GM19372 (cell line): ENCODE measurements at regions not wholly inside any gene's neighbourhood (a gene's known extent, or its start where the extent isn't known, plus 50 kb on each side); places are given as distances from the start of the nearest gene placed in this dataset.
"Not testable (repeated sequence)": the region's sequence is repeated elsewhere in the genome, so short reads cannot be mapped to it uniquely, and the experiment has no call there.

Source experiments
- ATAC-seq: cut with Tn5 transposase; IDR thresholded peaks from one replicate; pipeline ENCODE4 v1.9.1; 2021; ENCODE audit warnings: mild to moderate bottlenecking, low read depth, moderate library complexity; ENCODE audit not compliant: unreplicated experiment

DNA sequence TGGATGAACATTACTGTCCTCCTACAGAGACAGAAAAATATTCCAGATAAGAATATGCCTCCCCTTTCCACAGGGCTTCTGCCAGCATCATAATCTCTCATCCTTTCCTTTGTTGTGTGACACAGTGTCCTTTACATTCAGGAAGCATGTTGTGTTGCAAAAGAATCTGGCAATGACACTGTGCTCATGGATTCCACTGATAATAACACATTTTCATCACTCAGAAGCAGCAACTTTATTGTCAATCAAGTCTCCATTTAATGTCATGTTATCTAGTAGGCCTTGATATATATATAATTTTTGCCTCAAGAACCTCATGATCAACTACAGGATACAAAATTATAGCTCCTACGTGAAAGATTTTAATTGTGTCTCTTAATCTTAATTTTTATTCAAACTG, 833.9 kb downstream of the FSTL5 start:
- ATAC-seq = no peak

DNA sequence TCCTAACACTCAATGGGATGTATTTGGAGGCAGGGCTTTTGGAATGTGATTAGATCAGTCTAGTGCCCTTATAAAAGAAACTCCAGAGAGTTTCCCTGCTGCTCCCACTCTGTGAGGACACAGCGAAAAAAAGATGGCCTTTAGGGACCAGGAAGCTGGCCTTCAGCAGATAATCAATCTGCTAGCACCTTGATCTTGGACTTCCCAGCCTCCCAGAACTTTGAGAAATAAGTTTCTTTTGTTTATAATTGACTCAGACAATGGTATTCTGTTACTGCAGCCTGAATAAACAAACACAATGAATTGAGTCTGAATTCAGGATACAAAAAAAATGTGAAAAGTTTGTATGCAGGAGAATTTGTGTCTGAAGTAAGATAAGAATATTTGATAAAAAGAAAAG, 842.1 kb downstream of the FSTL5 start:
- ATAC-seq = no peak

DNA sequence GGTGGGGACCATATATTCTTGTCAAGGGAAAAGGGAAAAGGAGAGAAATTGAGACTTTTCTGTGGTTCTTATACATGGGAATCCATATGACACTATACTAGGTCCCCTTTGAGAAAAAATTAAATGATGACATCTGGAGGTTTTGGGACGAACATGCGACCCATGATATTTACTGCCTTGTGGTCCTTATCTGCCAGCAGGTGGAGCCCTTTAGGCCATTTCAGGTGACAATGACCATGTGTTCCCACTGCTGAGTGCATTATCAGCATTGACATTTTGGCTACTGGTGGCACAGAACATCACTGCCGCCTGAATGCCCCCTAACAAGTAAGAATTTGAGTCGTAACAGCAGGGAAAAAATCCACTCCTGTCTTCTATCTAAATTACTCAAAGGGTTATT, 843.4 kb downstream of the FSTL5 start:
- no peak for ATAC-seq

DNA sequence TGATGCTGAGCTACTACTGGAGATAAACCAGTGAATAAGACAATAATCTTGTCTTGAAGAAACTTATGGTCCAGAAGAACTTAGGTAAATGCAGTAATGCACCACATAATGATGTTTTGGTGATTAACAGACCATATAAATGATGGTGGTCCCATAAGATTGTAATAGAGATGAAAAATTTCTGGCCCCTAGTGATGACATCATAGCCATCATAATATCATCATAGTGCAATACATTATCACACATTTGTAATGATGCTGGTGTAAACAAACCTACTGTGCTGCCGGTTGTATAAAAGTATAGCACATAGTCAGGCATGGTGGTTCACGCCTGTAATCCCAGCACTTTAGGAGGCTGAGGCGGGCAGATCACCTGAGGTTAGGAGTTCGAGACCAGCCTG, 846.8 kb downstream of the FSTL5 start:
- no peak for ATAC-seq

DNA sequence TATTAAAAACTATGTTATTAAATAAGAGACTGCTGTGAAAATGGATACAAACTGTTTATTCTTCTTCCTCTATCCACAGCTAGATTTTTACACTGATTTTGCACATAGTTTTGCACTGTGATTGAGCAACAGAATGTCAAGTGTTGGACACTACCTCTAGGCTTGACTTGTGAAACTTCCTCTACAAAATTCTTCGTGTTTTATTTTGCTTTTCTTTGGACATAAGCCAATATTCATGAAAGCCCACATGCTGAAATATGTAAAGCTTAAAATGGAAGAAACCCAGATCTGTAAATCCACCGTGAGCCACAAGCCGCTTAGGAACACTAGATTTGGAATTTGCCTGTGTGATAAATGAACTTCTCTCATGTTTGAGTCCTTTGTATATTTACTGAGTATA, 849.4 kb downstream of the FSTL5 start:
- ATAC-seq = no peak

DNA sequence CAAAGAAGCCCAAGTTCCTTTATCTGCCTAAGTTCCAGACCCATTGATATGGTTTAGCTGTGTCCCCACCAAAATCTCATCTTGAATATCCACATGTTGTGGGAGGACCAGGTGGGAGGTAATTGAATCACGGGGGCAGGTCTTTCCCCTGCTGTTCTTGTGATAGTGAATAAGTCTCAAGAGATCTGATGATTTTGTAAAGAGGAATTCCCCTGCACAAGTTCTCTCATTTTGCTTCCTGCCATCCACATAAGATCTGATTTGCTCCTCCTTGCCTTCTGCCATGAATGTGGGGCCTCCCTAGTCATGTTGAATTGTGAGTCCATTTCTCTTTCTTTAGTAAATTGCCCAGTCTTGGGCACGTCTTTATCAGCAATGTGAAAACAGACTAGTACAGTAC, 860.2 kb downstream of the FSTL5 start:
- no peak for ATAC-seq

DNA sequence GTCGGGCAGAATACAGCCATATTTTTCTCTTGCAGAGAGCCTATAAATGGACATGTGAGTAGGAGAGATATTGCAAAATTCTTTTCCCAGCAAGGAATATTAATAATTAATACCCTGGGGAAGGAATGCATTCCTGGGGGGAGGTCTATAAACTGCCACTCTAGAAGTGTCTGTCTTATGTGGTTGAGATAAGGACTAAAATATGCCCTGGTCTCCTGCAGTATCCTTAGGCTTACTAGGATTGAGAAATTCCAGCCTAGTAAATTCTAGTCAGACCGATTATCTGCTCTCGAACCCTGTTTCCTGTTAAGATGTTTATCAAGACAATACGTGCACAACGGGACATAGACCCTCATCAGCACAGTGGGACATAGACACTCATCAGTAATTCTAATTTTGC, 872.6 kb downstream of the FSTL5 start:
- no peak for ATAC-seq

DNA sequence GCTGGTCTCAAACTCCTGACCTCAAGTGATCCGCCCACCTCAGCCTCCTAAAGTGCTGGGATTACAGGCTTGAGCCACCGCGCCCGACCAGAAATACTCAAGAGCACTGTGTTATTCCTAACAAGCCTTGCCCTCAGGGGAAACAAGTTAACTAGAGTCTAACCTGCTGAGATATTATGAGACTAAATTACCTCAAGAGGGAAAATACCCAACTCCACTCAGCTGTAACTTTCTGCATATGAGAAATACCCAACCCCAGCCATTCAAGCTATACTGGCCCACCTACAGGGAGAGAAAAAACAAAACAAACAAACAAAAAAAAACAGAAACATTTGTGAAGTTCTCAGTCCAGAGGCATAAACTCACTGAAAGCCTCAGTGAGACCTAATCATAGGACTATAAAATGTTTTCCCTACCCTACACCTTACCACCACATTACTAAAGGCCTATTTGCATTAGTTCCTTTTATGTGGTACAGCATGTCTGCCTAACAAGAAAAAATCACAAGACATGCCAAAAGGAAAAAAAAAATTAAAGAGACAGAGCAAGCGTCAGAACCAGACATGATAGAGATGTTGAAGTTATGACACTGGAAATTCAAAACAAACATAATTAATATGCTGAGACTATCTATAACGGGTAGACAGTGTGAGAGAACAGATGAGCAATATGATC, 876.0 kb downstream of the FSTL5 start:
- ATAC-seq = no peak

DNA sequence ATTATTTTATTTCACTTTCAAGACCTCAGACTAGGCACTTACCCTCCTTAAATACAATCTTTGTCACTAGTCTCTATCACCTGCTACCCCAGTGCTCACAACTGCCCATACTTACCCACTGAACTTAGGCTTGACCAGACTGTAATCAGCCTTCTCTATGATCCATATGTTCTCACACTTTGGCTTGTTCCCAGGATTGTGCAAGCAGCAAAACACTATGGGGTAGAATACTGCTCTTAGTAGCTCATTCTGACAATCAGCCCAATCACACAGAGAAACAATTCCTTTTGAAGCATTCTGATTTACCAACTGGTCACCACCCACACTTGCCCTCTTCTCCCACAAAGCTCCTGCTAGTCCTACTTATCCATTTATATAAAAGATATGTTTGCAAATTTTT, 878.3 kb downstream of the FSTL5 start:
- ATAC-seq = no peak

DNA sequence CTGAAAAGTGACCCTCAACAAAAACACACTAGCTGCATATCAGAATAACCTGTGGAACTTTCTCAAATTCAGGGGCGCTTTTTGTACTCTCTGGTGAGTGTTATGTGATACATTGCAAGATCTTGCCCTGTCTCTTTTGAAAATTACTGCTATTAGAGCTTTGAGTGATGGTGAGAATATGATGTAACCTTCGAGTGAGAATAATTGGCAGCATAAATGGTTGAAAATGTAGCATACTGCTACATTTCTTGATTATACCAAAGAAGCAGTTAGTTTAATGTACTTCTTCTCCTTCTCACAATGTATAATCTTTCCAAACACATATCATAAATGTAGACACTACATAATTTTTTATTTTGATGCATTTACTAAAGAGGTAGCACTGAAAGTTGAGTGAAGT, 882.9 kb downstream of the FSTL5 start:
- ATAC-seq = no peak

DNA sequence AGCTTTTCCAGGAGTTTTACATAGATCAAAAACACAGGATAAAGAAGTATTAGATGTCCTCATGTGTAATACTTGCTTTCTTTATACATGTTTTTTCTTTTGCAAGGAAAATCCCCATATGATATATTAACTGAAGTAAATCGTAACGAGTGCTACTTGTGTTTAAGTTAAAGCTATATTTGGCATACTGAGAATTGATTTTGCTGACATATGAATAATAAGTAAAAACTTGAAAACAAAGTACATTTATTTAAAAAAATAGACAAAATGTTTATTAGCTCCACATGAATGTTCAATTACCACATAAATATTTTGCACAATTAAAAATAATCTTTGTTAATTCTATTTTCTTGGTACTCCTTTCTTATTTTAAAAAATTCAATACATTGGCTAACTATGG, 884.7 kb downstream of the FSTL5 start:
- ATAC-seq = no peak

DNA sequence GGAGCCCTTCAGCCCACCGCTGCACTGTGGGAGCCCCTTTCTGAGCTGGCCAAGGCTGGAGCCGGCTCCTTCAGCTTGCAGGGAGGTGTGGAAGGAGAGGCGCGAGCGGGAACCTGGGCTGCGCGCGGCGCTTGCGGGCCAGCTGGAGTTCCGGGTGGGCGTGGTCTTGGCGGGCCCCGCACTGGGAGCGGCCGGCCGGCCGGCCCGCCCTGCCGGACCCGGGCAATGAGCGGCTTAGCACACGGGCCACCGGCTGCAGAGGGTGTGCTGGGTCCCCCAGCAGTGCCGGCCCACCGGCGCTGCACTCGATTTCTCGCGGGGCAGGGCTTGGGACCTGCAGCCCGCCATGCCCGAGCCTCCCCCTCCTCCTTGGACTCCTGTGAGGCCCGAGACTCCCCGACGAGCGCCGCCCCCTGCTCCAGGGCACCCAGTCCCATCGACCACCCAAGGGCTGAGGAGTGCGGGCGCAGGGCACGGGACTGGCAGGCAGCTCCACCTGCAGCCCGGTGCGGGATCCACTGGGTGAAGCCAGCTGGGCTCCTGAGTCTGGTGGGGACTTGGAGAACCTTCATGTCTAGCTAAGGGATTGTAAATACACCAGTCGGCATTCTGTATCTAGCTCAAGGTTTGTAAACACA, 886.5 kb downstream of the FSTL5 start:
- not testable (repeated sequence) for ATAC-seq

DNA sequence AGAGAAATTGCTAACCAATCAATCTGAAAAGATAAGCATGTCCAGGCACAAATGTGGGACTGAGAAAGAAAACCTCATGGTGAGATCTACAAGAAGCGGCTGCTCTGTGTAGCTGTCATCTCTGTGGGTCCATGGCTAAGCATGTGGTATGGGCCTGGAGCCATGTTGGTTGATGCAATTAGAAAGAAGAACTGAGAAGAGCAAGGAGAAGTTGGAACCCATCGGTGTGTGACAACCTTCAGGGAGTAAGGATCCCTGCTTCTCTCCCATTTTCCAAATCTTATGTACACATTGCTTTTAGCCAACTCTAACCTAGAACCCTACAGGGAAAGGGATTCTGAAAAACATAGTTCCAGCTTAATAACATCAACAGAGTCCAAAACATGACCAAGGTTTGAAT, 890.2 kb downstream of the FSTL5 start:
- no peak for ATAC-seq

DNA sequence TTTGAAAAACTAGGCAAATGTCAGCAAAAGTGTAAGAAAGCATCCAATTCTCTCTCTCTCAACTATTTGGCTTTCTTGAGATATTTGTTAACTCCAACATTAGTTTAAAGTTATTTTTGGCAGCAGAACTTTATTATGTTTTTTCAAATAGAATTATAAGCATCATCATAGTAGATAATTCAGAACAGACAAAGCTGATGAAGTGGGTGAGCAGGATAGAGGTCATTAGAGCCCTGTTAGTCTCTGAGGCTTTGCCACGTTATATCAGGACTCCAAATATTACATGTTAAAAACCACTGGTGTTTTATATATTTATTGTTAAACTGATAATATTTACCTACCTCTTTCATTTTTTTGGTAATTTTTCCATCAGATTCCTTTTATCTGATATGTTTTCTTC, 903.0 kb downstream of the FSTL5 start:
- no peak for ATAC-seq

DNA sequence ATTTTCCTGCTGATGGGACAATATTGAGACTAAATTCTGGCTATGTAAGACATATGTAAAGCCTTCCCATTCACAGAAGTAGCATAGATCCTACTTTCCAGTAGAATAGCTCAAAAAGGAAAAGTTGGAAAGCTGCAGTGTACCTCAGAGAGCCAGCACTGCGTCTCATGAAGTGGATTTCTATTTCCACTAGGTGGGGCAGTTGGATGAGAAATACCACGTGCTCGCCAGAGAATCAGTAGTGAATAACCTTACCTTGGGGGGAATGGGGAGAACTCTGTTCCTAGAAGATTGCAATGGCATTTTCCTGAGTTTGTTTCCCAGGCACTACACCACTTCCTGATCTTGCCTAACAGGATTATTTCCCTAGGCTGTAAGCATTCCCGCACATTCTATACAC, 907.1 kb downstream of the FSTL5 start:
- no peak for ATAC-seq

DNA sequence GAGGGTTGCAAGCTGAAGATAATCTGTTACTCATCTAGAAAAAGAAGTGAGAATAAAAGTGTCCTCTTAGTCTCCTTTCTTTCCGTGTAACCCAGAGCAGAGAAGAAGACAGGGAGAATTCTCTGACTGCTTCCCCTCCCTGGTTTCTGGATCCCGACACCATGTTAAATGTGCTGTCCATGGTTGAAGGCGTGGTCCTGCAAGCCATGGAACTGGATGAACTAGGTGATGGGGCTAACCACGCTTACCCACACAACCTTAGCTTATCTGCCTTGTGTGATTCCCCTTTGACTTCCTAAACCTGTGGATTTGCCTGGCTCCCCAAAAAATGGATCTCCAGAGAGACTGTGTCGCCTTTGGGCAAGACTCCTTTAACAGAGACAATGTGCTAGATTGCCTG, 907.6 kb downstream of the FSTL5 start:
- ATAC-seq = no peak

DNA sequence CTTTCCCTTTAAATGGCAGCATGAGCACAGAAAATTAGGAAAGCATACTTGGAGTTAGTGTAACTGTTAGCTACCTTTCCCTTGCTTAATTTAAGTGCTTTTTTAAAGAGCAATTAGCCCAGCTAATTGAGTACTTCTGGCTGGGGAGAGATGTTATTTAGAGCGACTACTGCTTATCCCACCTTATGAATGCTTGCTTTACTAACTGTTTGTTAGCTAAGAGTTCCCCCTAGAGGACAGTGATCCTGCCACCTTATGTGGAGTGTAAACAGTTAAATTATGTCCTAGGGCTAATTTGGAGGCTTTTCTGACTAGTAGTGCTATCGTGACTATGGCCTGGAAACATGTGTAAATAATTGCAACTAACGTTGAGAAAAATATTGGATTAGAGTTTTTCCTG, 909.4 kb downstream of the FSTL5 start:
- ATAC-seq = no peak

DNA sequence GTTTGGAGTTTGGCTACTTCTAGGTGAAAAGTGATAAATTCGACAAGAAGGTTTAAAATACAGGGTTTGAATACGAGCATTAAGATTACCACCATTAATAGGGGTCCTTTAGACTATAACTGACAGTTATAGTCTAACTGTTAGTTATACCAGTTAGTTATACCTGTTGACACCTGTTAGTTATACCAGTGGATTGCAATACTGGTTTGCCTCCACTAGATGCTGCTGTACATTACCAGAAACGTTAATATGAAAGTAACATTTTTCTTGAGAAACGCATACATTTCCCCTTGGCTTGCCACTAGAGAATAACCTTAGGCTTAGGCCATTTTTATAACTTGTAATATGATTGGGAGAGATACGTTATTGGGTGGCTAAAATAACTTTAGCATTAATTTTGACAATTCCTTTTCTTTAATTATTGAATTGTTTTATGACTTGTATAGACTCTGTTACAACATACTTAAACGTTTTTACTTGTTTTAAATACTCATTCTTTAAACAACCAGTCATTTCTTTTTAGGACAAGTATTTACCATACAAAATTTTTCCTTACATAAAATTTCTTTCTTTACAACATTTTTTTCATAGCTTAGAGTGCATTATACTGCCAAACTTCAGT, 911.2 kb downstream of the FSTL5 start:
- ATAC-seq = peak; percentile 69

DNA sequence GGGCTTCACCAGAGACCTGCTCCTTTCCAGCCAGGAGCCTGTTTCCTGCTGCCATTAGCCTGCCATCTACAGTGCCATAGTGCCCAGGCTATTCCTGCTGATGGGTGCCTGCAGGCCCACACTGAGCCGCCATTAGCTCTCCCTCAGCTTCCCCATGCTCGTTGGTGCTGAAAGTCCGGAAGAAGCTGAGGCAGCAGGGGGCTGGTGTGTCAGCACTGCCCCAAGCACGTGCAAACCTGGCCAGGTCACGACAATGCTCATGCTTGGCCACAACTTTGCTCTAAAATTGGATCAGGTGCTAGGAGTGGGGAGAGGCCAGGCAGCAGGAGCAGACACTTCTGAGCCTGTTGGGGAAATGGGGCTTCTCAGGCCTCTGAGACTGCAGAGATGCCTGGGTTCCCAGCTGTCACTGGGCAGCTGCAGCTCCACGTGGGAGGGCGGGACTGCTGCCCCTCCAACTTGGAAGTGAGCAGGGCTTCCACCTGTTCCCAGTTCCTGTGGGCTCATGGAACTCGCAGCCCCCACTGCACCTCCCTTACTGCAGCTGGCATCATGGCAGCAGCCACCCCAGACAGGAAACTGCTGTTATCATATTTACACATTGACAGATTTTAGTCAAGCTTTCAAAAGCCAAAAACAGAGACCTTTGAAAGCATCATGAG, 913.9 kb downstream of the FSTL5 start:
- ATAC-seq = no peak

DNA sequence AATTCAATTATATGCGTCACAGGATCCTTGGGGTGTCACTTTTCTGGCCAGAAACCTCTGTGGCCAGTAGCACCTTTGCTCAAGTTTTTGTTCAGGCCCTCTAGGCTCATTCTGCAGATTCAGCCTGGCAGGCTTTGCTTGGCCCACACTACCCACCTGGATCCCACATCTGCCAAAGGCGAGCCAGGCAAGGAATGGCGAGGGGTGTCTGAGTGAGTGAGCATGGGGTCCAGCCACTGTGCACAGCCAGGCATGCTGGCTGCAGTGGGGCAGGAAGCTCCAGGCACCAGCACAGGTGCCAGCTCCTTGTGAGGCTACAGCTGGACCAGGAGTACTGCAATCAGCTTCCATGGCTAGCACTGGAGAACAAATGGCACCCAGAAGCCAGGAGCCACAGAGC, 914.9 kb downstream of the FSTL5 start:
- ATAC-seq = no peak

DNA sequence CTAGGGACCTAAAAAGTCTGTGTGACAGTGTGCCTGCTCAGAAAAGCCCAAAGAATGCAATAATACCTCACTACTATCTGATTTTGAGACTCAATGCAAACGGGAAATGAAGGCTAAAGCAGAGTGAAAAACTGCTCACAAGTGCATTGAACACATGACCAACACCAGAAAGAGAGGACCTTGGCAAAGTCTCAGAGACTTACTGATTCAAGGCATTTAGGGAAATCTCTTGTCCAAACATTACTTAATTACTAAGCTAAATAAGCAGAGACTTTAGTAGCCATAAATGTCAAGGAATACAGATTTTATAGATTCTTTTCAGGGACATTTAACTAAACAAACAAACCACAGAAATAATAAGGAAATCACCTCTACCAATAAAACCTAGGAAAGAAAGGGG, 916.0 kb downstream of the FSTL5 start:
- ATAC-seq = no peak

DNA sequence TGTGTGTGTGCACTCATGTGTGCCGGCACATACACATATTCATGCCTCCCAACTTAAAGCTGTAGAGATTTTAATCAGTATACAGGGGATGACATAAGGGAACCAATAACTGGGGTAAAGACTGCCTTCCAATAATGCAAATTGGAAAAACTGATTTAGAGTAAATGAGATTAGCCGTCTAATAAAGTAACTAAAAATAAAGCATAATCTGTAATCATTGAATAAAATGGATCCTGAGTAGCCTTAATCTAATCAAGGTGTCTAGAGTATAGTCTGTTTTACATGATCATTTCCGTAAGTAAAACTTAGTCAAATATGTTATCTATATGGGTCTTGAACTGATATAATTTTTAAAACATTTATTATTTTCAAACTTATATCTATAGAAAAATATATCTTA, 925.8 kb downstream of the FSTL5 start:
- no peak for ATAC-seq
